C4-2B (cell line): ENCODE measurements at regions not wholly inside any gene's neighbourhood (a gene's known extent, or its start where the extent isn't known, plus 50 kb on each side); places are given as distances from the start of the nearest gene placed in this dataset.

Experiments
- H3K27ac ChIP-seq: fragments of 450-650 bp; 2 replicates; pipeline ENCODE4 v1.5.1; 2017
- CTCF ChIP-seq: fragments of 450-650 bp; conservative IDR thresholded peaks from 2 replicates; pipeline ENCODE4 v1.5.1; 2017; ENCODE audit warnings: mild to moderate bottlenecking
- ZFX ChIP-seq: fragments of 450-650 bp; IDR thresholded peaks from 2 replicates; pipeline ENCODE4 v1.6.1; 2017

GRCh38 chr16:5477251-5477650 is 379.7 kb upstream of the EEF2KMT start:
- TF ChIP-seq CTCF (no peak), ZFX (no peak)
- no peak overlapping the region for H3K27ac ChIP-seq

- no peak for TF ChIP-seq ZFX
- no peak overlapping the region for H3K27ac ChIP-seq
These were observed 375.0 kb upstream of the EEF2KMT start for GRCh38 chr16:5472552-5472951.

GRCh38 chr16:5468488-5468887 is 370.9 kb upstream of the EEF2KMT start:
- TF ChIP-seq CTCF (no peak), ZFX (no peak)
- H3K27ac ChIP-seq, result no peak overlapping the region

- TF ChIP-seq ZFX, result no peak
- no peak for TF ChIP-seq CTCF
- no peak overlapping the region for H3K27ac ChIP-seq
These were observed 370.0 kb upstream of the EEF2KMT start for GRCh38 chr16:5467552-5467951.

GRCh38 chr16:5466551-5466950 is 369.0 kb upstream of the EEF2KMT start:
- TF ChIP-seq ZFX, result no peak
- TF ChIP-seq CTCF, result no peak
- H3K27ac ChIP-seq, result no peak overlapping the region

GRCh38 chr16:5465714-5466113 is 368.1 kb upstream of the EEF2KMT start:
- TF ChIP-seq ZFX, result no peak
- no peak for TF ChIP-seq CTCF
- no peak overlapping the region for H3K27ac ChIP-seq

GRCh38 chr16:5463820-5464219 is 366.2 kb upstream of the EEF2KMT start:
- no peak overlapping the region for H3K27ac ChIP-seq
- no peak for TF ChIP-seq CTCF
- no peak for TF ChIP-seq ZFX

- H3K27ac ChIP-seq, result no peak overlapping the region
- TF ChIP-seq ZFX, result no peak
- no peak for TF ChIP-seq CTCF
These were observed 364.0 kb upstream of the EEF2KMT start for GRCh38 chr16:5461574-5461973.
